GM04504 (cell line): ENCODE measurements at regions not wholly inside any gene's neighbourhood (a gene's known extent, or its start where the extent isn't known, plus 50 kb on each side); places are given as distances from the start of the nearest gene placed in this dataset.
"Not testable (repeated sequence)": the region's sequence is repeated elsewhere in the genome, so short reads cannot be mapped to it uniquely, and the experiment has no call there.

Source experiments
- DNase-seq: peaks from one replicate; pipeline ENCODE4 v3.0.0-alpha.2; 2012; ENCODE audit warnings: low read depth

GRCh38 chr19:28560786-28561185 is 652.2 kb downstream of the UQCRFS1 start:
- DNase-seq: no peak

- no peak for DNase-seq
Observed at GRCh38 chr19:28558783-28559182, 654.2 kb downstream of the UQCRFS1 start.

- no peak for DNase-seq
Observed at GRCh38 chr19:28556371-28556770, 656.6 kb downstream of the UQCRFS1 start.

- DNase-seq: no peak
Observed at GRCh38 chr19:28555317-28555716, 657.6 kb downstream of the UQCRFS1 start.

- no peak for DNase-seq
Observed at GRCh38 chr19:28554321-28555091, 658.4 kb downstream of the UQCRFS1 start.

GRCh38 chr19:28553764-28554163 is 659.2 kb downstream of the UQCRFS1 start:
- no peak for DNase-seq

- no peak for DNase-seq
Observed at GRCh38 chr19:28553005-28553404, 659.9 kb downstream of the UQCRFS1 start.

GRCh38 chr19:28549680-28550277 is 663.2 kb downstream of the UQCRFS1 start:
- DNase-seq: no peak

- no peak for DNase-seq
Observed at GRCh38 chr19:28546148-28546685, 666.7 kb downstream of the UQCRFS1 start.

- not testable (repeated sequence) for DNase-seq
Observed at GRCh38 chr19:28545397-28545796, 667.6 kb downstream of the UQCRFS1 start.

- no peak for DNase-seq
Observed at GRCh38 chr19:28544451-28545261, 668.3 kb downstream of the UQCRFS1 start.

GRCh38 chr19:28543244-28543776 is 669.6 kb downstream of the UQCRFS1 start:
- DNase-seq: no peak

- DNase-seq: no peak
Observed at GRCh38 chr19:28542394-28543243, 670.3 kb downstream of the UQCRFS1 start.

GRCh38 chr19:28541602-28542393 is 671.2 kb downstream of the UQCRFS1 start:
- DNase-seq: no peak

GRCh38 chr19:28541029-28541428 is 671.9 kb downstream of the UQCRFS1 start:
- DNase-seq: no peak

GRCh38 chr19:28540385-28540784 is 672.6 kb downstream of the UQCRFS1 start:
- DNase-seq: not testable (repeated sequence)

GRCh38 chr19:28539759-28540158 is 673.2 kb downstream of the UQCRFS1 start:
- DNase-seq: no peak

GRCh38 chr19:28538579-28538978 is 674.4 kb downstream of the UQCRFS1 start:
- DNase-seq: not testable (repeated sequence)

- no peak for DNase-seq
Observed at GRCh38 chr19:28537896-28538295, 675.1 kb downstream of the UQCRFS1 start.

GRCh38 chr19:28537079-28537478 is 675.9 kb downstream of the UQCRFS1 start:
- no peak for DNase-seq
